Esophagus squamous epithelium (tissue), 4 donors: ENCODE measurements at regions not wholly inside any gene's neighbourhood (a gene's known extent, or its start where the extent isn't known, plus 50 kb on each side); places are given as distances from the start of the nearest gene placed in this dataset.

ENCODE experiments used
- CTCF ChIP-seq, 6 experiments: fragments of 450-650 bp in 4 of 6; fragments of 200-600 bp in 2 of 6; sonication (generic) in 2 of 6; IDR thresholded peaks; one replicate each; pipeline ENCODE4 v1.5.1; 2016 to 2019; ENCODE audit warnings: antibody characterized with exemption in 6 of 6, mild to moderate bottlenecking in 4 of 6, moderate library complexity in 4 of 6
- POLR2A ChIP-seq, 4 donors: fragments of 450-650 bp; IDR thresholded peaks; one replicate each; pipeline ENCODE4 v1.6.1; 2017; ENCODE audit warnings: antibody characterized with exemption in 4 of 4, mild to moderate bottlenecking in 4 of 4, moderate library complexity in 3 of 4

GRCh38 chr13:105338006-105338405 is 1197.5 kb downstream of the EFNB2 start:
- no peak for TF ChIP-seq POLR2A (IDR thresholded peaks at IDR 0.05)
- TF ChIP-seq CTCF (IDR thresholded peaks at IDR 0.05) = no peak
